Neural progenitor cell (in vitro differentiated cells): ENCODE measurements at regions not wholly inside any gene's neighbourhood (a gene's known extent, or its start where the extent isn't known, plus 50 kb on each side); places are given as distances from the start of the nearest gene placed in this dataset.

Source experiments
- DNase-seq: peaks from one replicate; pipeline ENCODE4 v3.0.0-alpha.2; 2016; ENCODE audit warnings: low spot score
- H2AFZ ChIP-seq: fragments of 200-600 bp; sonication (generic); replicated peaks from 2 replicates; pipeline ENCODE4 v1.6.1; 2016; ENCODE audit warnings: antibody characterized with exemption
- H3F3A ChIP-seq: fragments of 200-600 bp; sonication (generic); 2 replicates; pipeline ENCODE4 v1.6.1; 2016; ENCODE audit warnings: antibody characterized with exemption, low read depth
- H3K27ac ChIP-seq: fragments of 200-600 bp; sonication (generic); 2 replicates; pipeline ENCODE4 v1.5.1; 2016; ENCODE audit warnings: mild to moderate bottlenecking
- H3K27me3 ChIP-seq: fragments of 200-600 bp; sonication (generic); 2 replicates; pipeline ENCODE4 v1.6.1; 2016; ENCODE audit warnings: mild to moderate bottlenecking, moderate library complexity
- H3K36me3 ChIP-seq: fragments of 200-600 bp; sonication (generic); 2 replicates; pipeline ENCODE4 v1.5.1; 2016
- H3K4me1 ChIP-seq: fragments of 200-600 bp; sonication (generic); 2 replicates; pipeline ENCODE4 v1.6.1; 2016; ENCODE audit warnings: mixed run types
- H3K4me2 ChIP-seq: fragments of 200-600 bp; sonication (generic); 2 replicates; pipeline ENCODE4 v1.6.1; 2016
- H3K4me3 ChIP-seq: fragments of 200-600 bp; sonication (generic); 2 replicates; pipeline ENCODE4 v1.5.1; 2016
- H3K79me2 ChIP-seq: fragments of 200-600 bp; sonication (generic); 2 replicates; pipeline ENCODE4 v1.6.1; 2016; ENCODE audit warnings: low read depth
- H3K9ac ChIP-seq: fragments of 200-600 bp; sonication (generic); 2 replicates; pipeline ENCODE4 v1.6.1; 2016
- H3K9me3 ChIP-seq: fragments of 200-600 bp; sonication (generic); 2 replicates; pipeline ENCODE4 v1.5.1; 2016; ENCODE audit warnings: low read depth
- H4K20me1 ChIP-seq: fragments of 200-600 bp; sonication (generic); 2 replicates; pipeline ENCODE4 v1.6.1; 2016; ENCODE audit warnings: low read depth
- H3K27ac Mint-ChIP-seq: 3 replicates; pipeline ENCODE4 v1.8.0; 2021; ENCODE audit warnings: mixed read lengths
- H3K27me3 Mint-ChIP-seq: 2 replicates; pipeline ENCODE4 v1.8.0; 2022; ENCODE audit warnings: low read depth, mild to moderate bottlenecking, inconsistent platforms, moderate library complexity, mixed read lengths; ENCODE audit not compliant: insufficient read depth
- H3K36me3 Mint-ChIP-seq: 3 replicates; pipeline ENCODE4 v1.8.0; 2021; ENCODE audit warnings: mixed read lengths
- H3K4me1 Mint-ChIP-seq: 3 replicates; pipeline ENCODE4 v1.8.0; 2021; ENCODE audit warnings: mixed read lengths
- H3K4me3 Mint-ChIP-seq: 3 replicates; pipeline ENCODE4 v1.8.0; 2021; ENCODE audit warnings: mild to moderate bottlenecking, moderate library complexity, mixed read lengths
- H3K9me3 Mint-ChIP-seq: 3 replicates; pipeline ENCODE4 v1.8.0; 2020; ENCODE audit warnings: mixed read lengths
- EZH2 ChIP-seq: fragments of 200-600 bp; sonication (generic); IDR thresholded peaks from 2 replicates; pipeline ENCODE4 v1.6.1; 2017; ENCODE audit warnings: antibody characterized with exemption, mild to moderate bottlenecking, moderate library complexity
- EZH2phosphoT487 ChIP-seq: fragments of 200-600 bp; sonication (generic); IDR thresholded peaks from 2 replicates; pipeline ENCODE4 v1.6.1; 2017; ENCODE audit warnings: antibody characterized with exemption
- TF ChIP-seq, protein P1 (sequence below): fragments of 200-600 bp; sonication (generic); IDR thresholded peaks from 2 replicates; pipeline ENCODE4 v1.5.1; 2017; ENCODE audit warnings: antibody characterized with exemption, mild to moderate bottlenecking

DNA sequence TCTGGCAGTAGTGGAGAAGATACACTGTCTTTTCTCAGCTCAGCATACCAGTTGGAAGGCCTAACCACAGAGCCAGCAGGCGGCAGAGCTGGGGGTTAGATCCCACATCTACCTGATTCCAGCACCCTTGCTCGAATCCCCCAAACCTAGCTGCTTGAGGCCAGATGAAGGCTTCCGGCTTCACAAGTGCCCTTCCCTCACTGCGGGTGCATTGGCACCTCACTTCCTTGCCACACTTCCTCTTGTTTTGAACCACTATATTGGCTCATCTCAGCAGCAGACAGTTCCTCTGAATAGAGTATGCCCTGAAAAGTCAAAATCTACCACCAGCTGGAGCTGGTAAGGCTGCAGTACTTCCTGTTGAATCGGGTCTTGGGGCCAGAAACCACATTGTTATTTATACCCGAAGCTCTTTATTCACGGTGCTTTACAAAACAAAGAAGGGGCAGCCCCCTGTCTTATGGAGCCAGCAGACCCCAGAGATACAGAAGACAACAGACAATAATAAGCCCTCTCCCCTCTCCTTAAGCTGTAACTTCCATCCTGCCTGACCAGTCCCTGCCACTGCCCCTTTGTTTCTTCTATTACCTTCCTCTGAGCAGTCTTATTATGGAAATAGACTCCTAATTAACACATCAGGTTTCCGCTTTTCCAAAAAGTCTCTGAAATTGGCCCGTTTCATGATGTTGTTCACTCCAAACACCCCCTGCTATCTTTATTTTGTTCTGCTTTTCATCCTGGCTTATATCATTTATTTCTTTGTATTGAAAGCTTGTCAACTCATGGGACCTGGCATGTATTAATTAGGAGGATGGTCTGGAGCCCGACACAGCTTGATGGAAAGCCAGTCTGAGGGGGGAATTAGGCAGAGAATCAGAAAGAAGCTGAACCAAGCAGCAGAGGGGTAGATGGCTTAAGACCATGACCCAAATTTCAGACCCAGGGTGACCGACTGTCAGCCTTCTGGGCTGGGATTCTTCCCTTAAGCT, 233.5 kb downstream of the EFCAB11 start:
- Mint-ChIP-seq H3K9me3 (no peaks in the 10 kb centered on the region), H3K27ac (peak overlapping the region; percentile 21), H3K4me1 (peaks cover 17% of the 10 kb centered on the region), H3K27me3 (peaks cover 7% of the 10 kb centered on the region), H3K36me3 (no peaks in the 10 kb centered on the region), H3K4me3 (no peak overlapping the region)
- no peaks in the 10 kb centered on the region for H3K79me2 ChIP-seq
- no peak overlapping the region for H3K27ac ChIP-seq
- H3F3A ChIP-seq = peaks cover 7% of the 10 kb centered on the region
- H3K27me3 ChIP-seq = no peaks in the 10 kb centered on the region
- H3K4me2 ChIP-seq = peak overlapping the region; percentile 19
- H3K36me3 ChIP-seq = no peaks in the 10 kb centered on the region
- H3K4me1 ChIP-seq = peaks cover 8% of the 10 kb centered on the region
- no peaks in the 10 kb centered on the region for H4K20me1 ChIP-seq
- H3K9ac ChIP-seq = no peak overlapping the region
- TF ChIP-seq EZH2phosphoT487 = no peak
- TF ChIP-seq, protein P1, sequence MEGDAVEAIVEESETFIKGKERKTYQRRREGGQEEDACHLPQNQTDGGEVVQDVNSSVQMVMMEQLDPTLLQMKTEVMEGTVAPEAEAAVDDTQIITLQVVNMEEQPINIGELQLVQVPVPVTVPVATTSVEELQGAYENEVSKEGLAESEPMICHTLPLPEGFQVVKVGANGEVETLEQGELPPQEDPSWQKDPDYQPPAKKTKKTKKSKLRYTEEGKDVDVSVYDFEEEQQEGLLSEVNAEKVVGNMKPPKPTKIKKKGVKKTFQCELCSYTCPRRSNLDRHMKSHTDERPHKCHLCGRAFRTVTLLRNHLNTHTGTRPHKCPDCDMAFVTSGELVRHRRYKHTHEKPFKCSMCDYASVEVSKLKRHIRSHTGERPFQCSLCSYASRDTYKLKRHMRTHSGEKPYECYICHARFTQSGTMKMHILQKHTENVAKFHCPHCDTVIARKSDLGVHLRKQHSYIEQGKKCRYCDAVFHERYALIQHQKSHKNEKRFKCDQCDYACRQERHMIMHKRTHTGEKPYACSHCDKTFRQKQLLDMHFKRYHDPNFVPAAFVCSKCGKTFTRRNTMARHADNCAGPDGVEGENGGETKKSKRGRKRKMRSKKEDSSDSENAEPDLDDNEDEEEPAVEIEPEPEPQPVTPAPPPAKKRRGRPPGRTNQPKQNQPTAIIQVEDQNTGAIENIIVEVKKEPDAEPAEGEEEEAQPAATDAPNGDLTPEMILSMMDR = no peak
- no peak for TF ChIP-seq EZH2
- DNase-seq = no peak
- peak overlapping the region; percentile 48 for H2AFZ ChIP-seq
- no peaks in the 10 kb centered on the region for H3K9me3 ChIP-seq
- H3K4me3 ChIP-seq = no peak overlapping the region

- no peak overlapping the region for H3K27ac ChIP-seq
These were observed 234.3 kb downstream of the EFCAB11 start for GRCh38 chr14:89720076-89720687.

DNA sequence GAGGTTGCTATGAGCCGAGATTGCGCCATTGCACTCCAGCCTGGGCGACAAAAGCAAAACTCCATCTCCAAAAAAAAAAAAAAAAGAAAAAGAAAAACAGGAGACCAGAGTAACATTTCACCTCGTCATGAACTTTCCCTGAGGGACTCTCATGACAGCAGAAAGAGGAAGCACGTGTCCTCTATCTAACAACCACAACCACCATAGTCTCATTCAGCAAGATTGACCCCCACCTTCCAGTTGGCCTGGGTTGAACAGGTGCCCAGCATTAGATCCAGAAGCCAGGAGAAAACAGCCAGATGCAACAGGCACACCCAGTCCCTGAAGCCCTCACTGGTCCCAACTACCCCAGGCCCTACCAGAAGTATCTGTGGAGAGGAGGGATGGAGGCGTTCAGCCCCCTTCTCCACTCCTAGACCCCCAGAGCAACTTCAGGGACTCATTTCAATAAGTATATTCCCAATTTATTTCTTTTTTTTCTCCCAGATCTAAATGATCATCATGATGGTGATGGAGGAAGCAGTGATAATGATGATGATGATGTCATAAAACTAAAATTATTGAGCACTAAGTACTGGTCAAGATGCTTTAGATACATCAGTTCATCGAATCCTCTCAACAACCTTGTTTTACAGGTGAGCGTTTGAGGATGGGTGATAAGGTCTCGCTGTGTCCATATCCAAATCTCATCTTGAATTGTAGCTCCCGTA, 235.0 kb downstream of the EFCAB11 start:
- H3K27ac Mint-ChIP-seq = no peak overlapping the region
- no peak overlapping the region for H3K4me3 ChIP-seq

More at GRCh38 chr14:89720076-89720687, 234.3 kb downstream of the EFCAB11 start:
- H3K27me3 Mint-ChIP-seq = peaks cover 6% of the 10 kb centered on the region
- no peaks in the 10 kb centered on the region for H4K20me1 ChIP-seq
- H2AFZ ChIP-seq = no peak overlapping the region
- no peak overlapping the region for H3K4me3 Mint-ChIP-seq
- H3K9ac ChIP-seq = no peak overlapping the region
- no peaks in the 10 kb centered on the region for H3K36me3 Mint-ChIP-seq
- no peaks in the 10 kb centered on the region for H3K9me3 Mint-ChIP-seq
- no peak overlapping the region for H3K27ac Mint-ChIP-seq
- no peak overlapping the region for H3K4me3 ChIP-seq
- no peak overlapping the region for H3K4me2 ChIP-seq
- peaks cover 17% of the 10 kb centered on the region for H3K4me1 Mint-ChIP-seq
- peaks cover 8% of the 10 kb centered on the region for H3K4me1 ChIP-seq
- peaks cover 7% of the 10 kb centered on the region for H3F3A ChIP-seq
- no peak for DNase-seq
- H3K9me3 ChIP-seq = no peaks in the 10 kb centered on the region
- TF ChIP-seq, protein P1 = no peak
- TF ChIP-seq EZH2phosphoT487 = no peak
- no peak for TF ChIP-seq EZH2
- H3K27me3 ChIP-seq = no peaks in the 10 kb centered on the region
- H3K79me2 ChIP-seq = no peaks in the 10 kb centered on the region
- H3K36me3 ChIP-seq = no peaks in the 10 kb centered on the region

More for the DNA sequence above, 235.0 kb downstream of the EFCAB11 start:
- no peaks in the 10 kb centered on the region for H3K36me3 Mint-ChIP-seq
- Histone ChIP-seq H3K9me3 (no peaks in the 10 kb centered on the region), H3K36me3 (no peaks in the 10 kb centered on the region), H3K27me3 (no peaks in the 10 kb centered on the region), H3K27ac (no peak overlapping the region), H3F3A (peaks cover 7% of the 10 kb centered on the region), H3K79me2 (no peaks in the 10 kb centered on the region), H3K4me2 (no peak overlapping the region), H2AFZ (no peak overlapping the region), H4K20me1 (no peaks in the 10 kb centered on the region), H3K9ac (no peak overlapping the region), H3K4me1 (peaks cover 8% of the 10 kb centered on the region)
- H3K27me3 Mint-ChIP-seq = peaks cover 5% of the 10 kb centered on the region
- H3K4me1 Mint-ChIP-seq = peaks cover 17% of the 10 kb centered on the region
- TF ChIP-seq EZH2phosphoT487 = no peak
- no peak for TF ChIP-seq EZH2
- TF ChIP-seq, protein P1 = no peak
- H3K4me3 Mint-ChIP-seq = no peak overlapping the region
- DNase-seq = no peak
- H3K9me3 Mint-ChIP-seq = no peaks in the 10 kb centered on the region
